Mucosa of descending colon (tissue), 3 donors: ENCODE measurements at regions not wholly inside any gene's neighbourhood (a gene's known extent, or its start where the extent isn't known, plus 50 kb on each side); places are given as distances from the start of the nearest gene placed in this dataset.

Experiments used
- ATAC-seq: fragments of 200-7000 bp; cut with Tn5 transposase; one replicate; pipeline ENCODE4 v1.9.1; 2020; ENCODE audit warnings: mild to moderate bottlenecking, moderate library complexity
- DNase-seq, 3 donors: peaks; one replicate each; pipeline ENCODE4 v3.0.0-alpha.2; 2020
- H3K36me3 ChIP-seq: fragments of 200-600 bp; one replicate; pipeline ENCODE4 v1.8.0; 2021; ENCODE audit warnings: low read depth, mild to moderate bottlenecking
- H3K4me1 ChIP-seq: fragments of 200-600 bp; one replicate; pipeline ENCODE4 v1.8.0; 2021; ENCODE audit warnings: low read depth, mild to moderate bottlenecking
- H3K4me3 ChIP-seq: fragments of 200-600 bp; one replicate; pipeline ENCODE4 v1.8.0; 2021; ENCODE audit warnings: mild to moderate bottlenecking
- H3K9me3 ChIP-seq: fragments of 200-600 bp; one replicate; pipeline ENCODE4 v1.8.0; 2021; ENCODE audit warnings: mild to moderate bottlenecking
- CTCF ChIP-seq: fragments of 200-600 bp; IDR thresholded peaks from one replicate; pipeline ENCODE4 v1.8.0; 2022; ENCODE audit warnings: antibody characterized with exemption, mild to moderate bottlenecking
- intact Hi-C, 2 donors: fragments of 100-400 bp; cut with DNase I in 1 of 2; cut with micrococcal nuclease in 1 of 2; formaldehyde crosslinking; loops; one replicate each; pipeline versions ENCODE4 v1.11.0 to v1.11.1; 2022; cut with DNase I, micrococcal nuclease
- donor health status: DM: no; HTN: no; CAD: no; lungs with moderate emphysema.
- donor health status: DM: no; HTN: no; CAD: no.
- donor health status: DM: no; HTN: yes; CAD: no.

- ATAC-seq (no peak), DNase-seq (no peak)
- intact Hi-C loops, result no loop called here
- Histone ChIP-seq H3K4me3 (no peak overlapping the region), H3K9me3 (no peaks in the 10 kb centered on the region), H3K36me3 (no peaks in the 10 kb centered on the region), H3K4me1 (no peaks in the 10 kb centered on the region)
- TF ChIP-seq CTCF, result no peak
Observed at GRCh38 chr13:59337070-59337469, 826.7 kb downstream of the DIAPH3 start.

GRCh38 chr13:59340151-59340550 is 823.6 kb downstream of the DIAPH3 start:
- Histone ChIP-seq H3K4me1 (no peaks in the 10 kb centered on the region), H3K9me3 (no peaks in the 10 kb centered on the region), H3K36me3 (no peaks in the 10 kb centered on the region), H3K4me3 (no peak overlapping the region)
- intact Hi-C loops, result no loop called here
- TF ChIP-seq CTCF, result no peak
- DNase-seq (no peak), ATAC-seq (no peak)

- ATAC-seq, result no peak
- TF ChIP-seq CTCF, result no peak
Observed at GRCh38 chr13:59340581-59340980, 823.1 kb downstream of the DIAPH3 start.

GRCh38 chr13:59342400-59342799 is 821.3 kb downstream of the DIAPH3 start:
- TF ChIP-seq CTCF, result no peak
- no peak overlapping the region for H3K4me3 ChIP-seq
- no peak for ATAC-seq
- H3K9me3 ChIP-seq, result no peaks in the 10 kb centered on the region
- intact Hi-C loops, result no loop called here
- no peak for DNase-seq
- H3K4me1 ChIP-seq, result no peaks in the 10 kb centered on the region
- no peaks in the 10 kb centered on the region for H3K36me3 ChIP-seq

More at GRCh38 chr13:59340581-59340980, 823.1 kb downstream of the DIAPH3 start:
- DNase-seq, result no peak
- intact Hi-C loops, result no loop called here
- H3K36me3 ChIP-seq, result no peaks in the 10 kb centered on the region
- no peaks in the 10 kb centered on the region for H3K4me1 ChIP-seq
- no peak overlapping the region for H3K4me3 ChIP-seq
- no peaks in the 10 kb centered on the region for H3K9me3 ChIP-seq

- Histone ChIP-seq H3K4me1 (no peaks in the 10 kb centered on the region), H3K36me3 (no peaks in the 10 kb centered on the region), H3K9me3 (no peaks in the 10 kb centered on the region), H3K4me3 (no peak overlapping the region)
- DNase-seq (no peak), ATAC-seq (no peak)
- intact Hi-C loops, result no loop called here
- no peak for TF ChIP-seq CTCF
Observed at GRCh38 chr13:59343132-59343531, 820.6 kb downstream of the DIAPH3 start.
